Mucosa of stomach (tissue), 1 donor: ENCODE measurements at regions not wholly inside any gene's neighbourhood (a gene's known extent, or its start where the extent isn't known, plus 50 kb on each side); places are given as distances from the start of the nearest gene placed in this dataset.

Experiments used
- H3K27me3 ChIP-seq: one replicate; pipeline ENCODE4 v1.7.0; 2013; ENCODE audit warnings: mild to moderate bottlenecking, low read length; ENCODE audit not compliant: control insufficient read depth, insufficient read depth
- H3K36me3 ChIP-seq: one replicate; pipeline ENCODE4 v1.7.0; 2013; ENCODE audit warnings: low read length; ENCODE audit not compliant: control insufficient read depth, insufficient read depth
- H3K4me1 ChIP-seq: one replicate; pipeline ENCODE4 v1.7.0; 2013; ENCODE audit warnings: mild to moderate bottlenecking, low read length; ENCODE audit not compliant: control insufficient read depth, insufficient read depth
- H3K4me3 ChIP-seq: one replicate; pipeline ENCODE4 v1.7.0; 2013; ENCODE audit warnings: low read length
- H3K9ac ChIP-seq: one replicate; pipeline ENCODE4 v1.7.0; 2013; ENCODE audit warnings: mild to moderate bottlenecking, low read length, moderate library complexity
- H3K9me3 ChIP-seq: one replicate; pipeline ENCODE4 v1.7.0; 2013; ENCODE audit warnings: mild to moderate bottlenecking, low read length, moderate library complexity; ENCODE audit not compliant: control insufficient read depth
- donor health status: Pancreatic carcinoma.

- Histone ChIP-seq H3K36me3 (no peaks in the 10 kb centered on the region), H3K9ac (no peak overlapping the region), H3K4me1 (no peaks in the 10 kb centered on the region), H3K9me3 (no peaks in the 10 kb centered on the region), H3K27me3 (no peaks in the 10 kb centered on the region), H3K4me3 (no peak overlapping the region)
Observed at GRCh38 chr2:2932692-2933305, 444.8 kb downstream of the EIPR1 start.

GRCh38 chr2:2932189-2932588, 445.4 kb downstream of the EIPR1 start:
- Histone ChIP-seq H3K9ac (no peak overlapping the region), H3K9me3 (no peaks in the 10 kb centered on the region), H3K4me3 (no peak overlapping the region), H3K4me1 (no peaks in the 10 kb centered on the region), H3K36me3 (no peaks in the 10 kb centered on the region), H3K27me3 (no peaks in the 10 kb centered on the region)

GRCh38 chr2:2931318-2932075, 446.1 kb downstream of the EIPR1 start:
- H3K4me1 ChIP-seq = no peaks in the 10 kb centered on the region
- no peaks in the 10 kb centered on the region for H3K27me3 ChIP-seq
- H3K4me3 ChIP-seq = no peak overlapping the region
- H3K9me3 ChIP-seq = no peaks in the 10 kb centered on the region
- no peak overlapping the region for H3K9ac ChIP-seq
- no peaks in the 10 kb centered on the region for H3K36me3 ChIP-seq

- H3K27me3 ChIP-seq = no peaks in the 10 kb centered on the region
- no peak overlapping the region for H3K4me3 ChIP-seq
- H3K9me3 ChIP-seq = no peaks in the 10 kb centered on the region
- no peaks in the 10 kb centered on the region for H3K4me1 ChIP-seq
- no peaks in the 10 kb centered on the region for H3K36me3 ChIP-seq
- H3K9ac ChIP-seq = no peak overlapping the region
Observed at GRCh38 chr2:2930841-2931240, 446.8 kb downstream of the EIPR1 start.

GRCh38 chr2:2926858-2927175, 450.8 kb downstream of the EIPR1 start:
- no peaks in the 10 kb centered on the region for H3K36me3 ChIP-seq

GRCh38 chr2:2926009-2926857, 451.4 kb downstream of the EIPR1 start:
- Histone ChIP-seq H3K4me3 (no peak overlapping the region), H3K9me3 (no peaks in the 10 kb centered on the region), H3K36me3 (no peaks in the 10 kb centered on the region), H3K27me3 (no peaks in the 10 kb centered on the region), H3K4me1 (no peaks in the 10 kb centered on the region), H3K9ac (no peak overlapping the region)

More at GRCh38 chr2:2926858-2927175, 450.8 kb downstream of the EIPR1 start:
- H3K4me3 ChIP-seq = no peak overlapping the region
- H3K9ac ChIP-seq = no peak overlapping the region
- H3K27me3 ChIP-seq = no peaks in the 10 kb centered on the region
- H3K9me3 ChIP-seq = no peaks in the 10 kb centered on the region
- H3K4me1 ChIP-seq = no peaks in the 10 kb centered on the region

GRCh38 chr2:2922156-2922555, 455.5 kb downstream of the EIPR1 start:
- H3K36me3 ChIP-seq = no peaks in the 10 kb centered on the region
- no peak overlapping the region for H3K9ac ChIP-seq
- H3K4me3 ChIP-seq = no peak overlapping the region
- no peaks in the 10 kb centered on the region for H3K27me3 ChIP-seq
- no peaks in the 10 kb centered on the region for H3K9me3 ChIP-seq
- no peaks in the 10 kb centered on the region for H3K4me1 ChIP-seq

GRCh38 chr2:2921011-2921720, 456.5 kb downstream of the EIPR1 start:
- H3K27me3 ChIP-seq = no peaks in the 10 kb centered on the region
- H3K4me1 ChIP-seq = no peaks in the 10 kb centered on the region
- H3K4me3 ChIP-seq = no peak overlapping the region
- H3K9ac ChIP-seq = no peak overlapping the region
- H3K9me3 ChIP-seq = no peaks in the 10 kb centered on the region
- no peaks in the 10 kb centered on the region for H3K36me3 ChIP-seq

GRCh38 chr2:2919574-2920365, 457.8 kb downstream of the EIPR1 start:
- no peak overlapping the region for H3K4me3 ChIP-seq

GRCh38 chr2:2919026-2919425, 458.6 kb downstream of the EIPR1 start:
- Histone ChIP-seq H3K4me3 (no peak overlapping the region), H3K36me3 (no peaks in the 10 kb centered on the region), H3K9ac (no peak overlapping the region), H3K9me3 (no peaks in the 10 kb centered on the region), H3K27me3 (no peaks in the 10 kb centered on the region), H3K4me1 (no peaks in the 10 kb centered on the region)

More at GRCh38 chr2:2919574-2920365, 457.8 kb downstream of the EIPR1 start:
- Histone ChIP-seq H3K27me3 (no peaks in the 10 kb centered on the region), H3K36me3 (no peaks in the 10 kb centered on the region), H3K4me1 (no peaks in the 10 kb centered on the region), H3K9me3 (no peaks in the 10 kb centered on the region), H3K9ac (no peak overlapping the region)

GRCh38 chr2:2916621-2917020, 461.0 kb downstream of the EIPR1 start:
- Histone ChIP-seq H3K4me1 (no peaks in the 10 kb centered on the region), H3K36me3 (no peaks in the 10 kb centered on the region), H3K9ac (no peak overlapping the region), H3K9me3 (no peaks in the 10 kb centered on the region), H3K4me3 (no peak overlapping the region), H3K27me3 (no peaks in the 10 kb centered on the region)
